ENCODE measurements at regions not wholly inside any gene's neighbourhood (a gene's known extent, or its start where the extent isn't known, plus 50 kb on each side); places are given as distances from the start of the nearest gene placed in this dataset.

GRCh38 chr6:141996823-141997222, 135.9 kb upstream of the GJE1 start:
- no peak for TF ChIP-seq CTCF (IDR thresholded peaks at IDR 0.05)
- TF ChIP-seq POLR2A (IDR thresholded peaks at IDR 0.05) = no peak

All from heart left ventricle (tissue), 13 donors.